HEK293 (cell line): ENCODE measurements at regions not wholly inside any gene's neighbourhood (a gene's known extent, or its start where the extent isn't known, plus 50 kb on each side); places are given as distances from the start of the nearest gene placed in this dataset.

Experiments used
- CTCF ChIA-PET: fragments of 350-600 bp; formaldehyde crosslinking; extraction: SDS; loops from one replicate; lab custom pipeline; 2021; ENCODE audit warnings: antibody characterized with exemption; lab: Yijun Ruan, JAX
- POLR2A ChIA-PET: fragments of 300-600 bp; formaldehyde crosslinking; extraction: SDS; loops from one replicate; lab custom pipeline; 2020; ENCODE audit warnings: antibody characterized with exemption, inconsistent platforms; lab: Yijun Ruan, JAX
- H3K27ac ChIP-seq: fragments of 200-500 bp; sonication (Bioruptor generic); 2 replicates; pipeline ENCODE4 v1.5.1; 2014; ENCODE audit warnings: low read depth, low read length, control low read depth, inconsistent platforms; ENCODE audit errors: extremely low read depth
- H3K36me3 ChIP-seq, 2 experiments: fragments of 200-500 bp in 1 of 2; sonication (Bioruptor generic) in 1 of 2; 1 replicate in 1 of 2; 2 replicates in 1 of 2; pipeline ENCODE4 v1.5.1; 2014 to 2017; ENCODE audit warnings: inconsistent platforms in 2 of 2, low read length in 2 of 2; ENCODE audit not compliant: control insufficient read depth in 2 of 2, insufficient read depth in 1 of 2
- H3K4me1 ChIP-seq: fragments of 200-500 bp; sonication (Bioruptor generic); 2 replicates; pipeline ENCODE4 v1.5.1; 2014; ENCODE audit warnings: mild to moderate bottlenecking, low read length, inconsistent platforms; ENCODE audit not compliant: control insufficient read depth, insufficient read depth
- H3K4me3 ChIP-seq: 2 replicates; pipeline ENCODE4 v1.5.1; 2011; ENCODE audit warnings: low read depth, mild to moderate bottlenecking, control low read depth, low read length, moderate library complexity
- H3K9me3 ChIP-seq: fragments of 200-500 bp; sonication (Bioruptor generic); 2 replicates; pipeline ENCODE4 v1.5.1; 2014; ENCODE audit warnings: low read depth, low read length, inconsistent platforms; ENCODE audit not compliant: control insufficient read depth, insufficient read depth
- KLF1 ChIP-seq: fragments of 450-650 bp; formaldehyde crosslinking; IDR thresholded peaks from 2 replicates; pipeline ENCODE4 v1.5.1; 2016; ENCODE audit warnings: missing biosample characterization, missing genetic modification characterization
- KLF9 ChIP-seq: fragments of 450-650 bp; formaldehyde crosslinking; IDR thresholded peaks from 2 replicates; pipeline ENCODE4 v1.5.1; 2016; ENCODE audit warnings: missing biosample characterization, missing genetic modification characterization, low read depth
- PRDM1 ChIP-seq: fragments of 450-650 bp; formaldehyde crosslinking; IDR thresholded peaks from 2 replicates; pipeline ENCODE4; 2016; ENCODE audit warnings: missing biosample characterization, missing genetic modification characterization
- YY1 ChIP-seq: fragments of 450-650 bp; formaldehyde crosslinking; IDR thresholded peaks from 2 replicates; pipeline ENCODE4 v1.5.1; 2018; ENCODE audit warnings: missing biosample characterization, missing genetic modification characterization
- ZNF121 ChIP-seq: fragments of 450-650 bp; formaldehyde crosslinking; IDR thresholded peaks from 2 replicates; pipeline ENCODE4 v1.5.1; 2016; ENCODE audit warnings: missing biosample characterization, missing genetic modification characterization
- ZNF132 ChIP-seq: fragments of 450-650 bp; formaldehyde crosslinking; IDR thresholded peaks from 2 replicates; pipeline ENCODE4 v1.5.1; 2017; ENCODE audit warnings: missing biosample characterization, missing genetic modification characterization, borderline replicate concordance
- ZNF223 ChIP-seq: fragments of 450-650 bp; formaldehyde crosslinking; IDR thresholded peaks from 2 replicates; pipeline ENCODE4 v1.5.1; 2016; ENCODE audit warnings: missing biosample characterization, missing genetic modification characterization
- ZNF354C ChIP-seq: fragments of 450-650 bp; formaldehyde crosslinking; IDR thresholded peaks from 2 replicates; pipeline ENCODE4 v1.5.1; 2016; ENCODE audit warnings: missing biosample characterization, missing genetic modification characterization, low read depth, borderline replicate concordance
- ZNF394 ChIP-seq: fragments of 450-650 bp; formaldehyde crosslinking; IDR thresholded peaks from 2 replicates; pipeline ENCODE4 v1.5.1; 2016; ENCODE audit warnings: missing biosample characterization, missing genetic modification characterization, mild to moderate bottlenecking, moderate library complexity, borderline replicate concordance
- ZNF423 ChIP-seq: fragments of 450-650 bp; formaldehyde crosslinking; IDR thresholded peaks from 2 replicates; pipeline ENCODE4 v1.5.1; 2016; ENCODE audit warnings: missing biosample characterization, missing genetic modification characterization
- ZNF560 ChIP-seq: fragments of 450-650 bp; formaldehyde crosslinking; IDR thresholded peaks from 2 replicates; pipeline ENCODE4 v1.5.1; 2017; ENCODE audit warnings: missing biosample characterization, missing genetic modification characterization, borderline replicate concordance
- ZNF654 ChIP-seq: fragments of 450-650 bp; formaldehyde crosslinking; IDR thresholded peaks from 2 replicates; pipeline ENCODE4 v1.5.1; 2016; ENCODE audit warnings: low read depth, missing biosample characterization, missing genetic modification characterization
- ZNF670 ChIP-seq: fragments of 450-650 bp; formaldehyde crosslinking; IDR thresholded peaks from 2 replicates; pipeline ENCODE4 v1.5.1; 2016; ENCODE audit warnings: missing biosample characterization, missing genetic modification characterization, low read depth
- TF ChIP-seq, protein P1 (sequence below): fragments of 450-650 bp; formaldehyde crosslinking; IDR thresholded peaks from 2 replicates; pipeline ENCODE4 v1.5.1; 2017; ENCODE audit warnings: missing biosample characterization, missing genetic modification characterization
- TF ChIP-seq, protein P2 (sequence below): fragments of 450-650 bp; formaldehyde crosslinking; IDR thresholded peaks from 2 replicates; pipeline ENCODE4 v1.5.1; 2016; ENCODE audit warnings: missing biosample characterization, missing genetic modification characterization
- TF ChIP-seq, protein P3 (sequence below): fragments of 450-650 bp; formaldehyde crosslinking; IDR thresholded peaks from 2 replicates; pipeline ENCODE4 v1.5.1; 2016; ENCODE audit warnings: missing biosample characterization, missing genetic modification characterization
- TF ChIP-seq, protein P4 (sequence below): fragments of 450-650 bp; formaldehyde crosslinking; IDR thresholded peaks from 2 replicates; pipeline ENCODE4 v1.5.1; 2016; ENCODE audit warnings: missing biosample characterization, missing genetic modification characterization, borderline replicate concordance

DNA sequence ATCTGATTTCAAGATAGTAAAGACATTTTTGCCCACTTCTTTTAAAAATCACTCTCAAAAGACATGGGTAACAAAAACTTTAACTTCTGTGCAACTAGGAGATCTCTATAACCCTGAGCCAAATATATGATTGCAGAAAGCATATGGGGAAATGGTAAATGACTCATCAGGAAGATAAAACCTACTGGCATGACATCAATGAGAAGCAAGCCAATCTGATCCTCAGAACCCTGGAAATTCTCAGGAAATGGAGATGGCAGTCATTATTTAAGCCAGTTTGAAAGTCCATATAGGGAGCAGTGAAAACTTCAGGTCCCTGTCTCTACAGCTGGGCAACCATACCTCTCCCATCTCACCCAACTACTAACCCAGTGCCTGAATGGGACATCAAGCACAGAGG lies 249.7 kb upstream of the NREP start:
- POLR2A ChIA-PET = no interaction called here
- TF ChIP-seq, protein P1, sequence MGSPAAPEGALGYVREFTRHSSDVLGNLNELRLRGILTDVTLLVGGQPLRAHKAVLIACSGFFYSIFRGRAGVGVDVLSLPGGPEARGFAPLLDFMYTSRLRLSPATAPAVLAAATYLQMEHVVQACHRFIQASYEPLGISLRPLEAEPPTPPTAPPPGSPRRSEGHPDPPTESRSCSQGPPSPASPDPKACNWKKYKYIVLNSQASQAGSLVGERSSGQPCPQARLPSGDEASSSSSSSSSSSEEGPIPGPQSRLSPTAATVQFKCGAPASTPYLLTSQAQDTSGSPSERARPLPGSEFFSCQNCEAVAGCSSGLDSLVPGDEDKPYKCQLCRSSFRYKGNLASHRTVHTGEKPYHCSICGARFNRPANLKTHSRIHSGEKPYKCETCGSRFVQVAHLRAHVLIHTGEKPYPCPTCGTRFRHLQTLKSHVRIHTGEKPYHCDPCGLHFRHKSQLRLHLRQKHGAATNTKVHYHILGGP (tag by site-specific recombination) = no peak
- TF ChIP-seq ZNF394 (tag by site-specific recombination) (no peak), ZNF560 (no peak), ZNF121 (tag by site-specific recombination) (no peak), ZNF354C (tag by site-specific recombination) (no peak), KLF1 (tag by site-specific recombination) (no peak), ZNF132 (tag by site-specific recombination) (no peak)
- TF ChIP-seq, protein P2, sequence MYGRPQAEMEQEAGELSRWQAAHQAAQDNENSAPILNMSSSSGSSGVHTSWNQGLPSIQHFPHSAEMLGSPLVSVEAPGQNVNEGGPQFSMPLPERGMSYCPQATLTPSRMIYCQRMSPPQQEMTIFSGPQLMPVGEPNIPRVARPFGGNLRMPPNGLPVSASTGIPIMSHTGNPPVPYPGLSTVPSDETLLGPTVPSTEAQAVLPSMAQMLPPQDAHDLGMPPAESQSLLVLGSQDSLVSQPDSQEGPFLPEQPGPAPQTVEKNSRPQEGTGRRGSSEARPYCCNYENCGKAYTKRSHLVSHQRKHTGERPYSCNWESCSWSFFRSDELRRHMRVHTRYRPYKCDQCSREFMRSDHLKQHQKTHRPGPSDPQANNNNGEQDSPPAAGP (tag by site-specific recombination) = no peak
- TF ChIP-seq, protein P3, sequence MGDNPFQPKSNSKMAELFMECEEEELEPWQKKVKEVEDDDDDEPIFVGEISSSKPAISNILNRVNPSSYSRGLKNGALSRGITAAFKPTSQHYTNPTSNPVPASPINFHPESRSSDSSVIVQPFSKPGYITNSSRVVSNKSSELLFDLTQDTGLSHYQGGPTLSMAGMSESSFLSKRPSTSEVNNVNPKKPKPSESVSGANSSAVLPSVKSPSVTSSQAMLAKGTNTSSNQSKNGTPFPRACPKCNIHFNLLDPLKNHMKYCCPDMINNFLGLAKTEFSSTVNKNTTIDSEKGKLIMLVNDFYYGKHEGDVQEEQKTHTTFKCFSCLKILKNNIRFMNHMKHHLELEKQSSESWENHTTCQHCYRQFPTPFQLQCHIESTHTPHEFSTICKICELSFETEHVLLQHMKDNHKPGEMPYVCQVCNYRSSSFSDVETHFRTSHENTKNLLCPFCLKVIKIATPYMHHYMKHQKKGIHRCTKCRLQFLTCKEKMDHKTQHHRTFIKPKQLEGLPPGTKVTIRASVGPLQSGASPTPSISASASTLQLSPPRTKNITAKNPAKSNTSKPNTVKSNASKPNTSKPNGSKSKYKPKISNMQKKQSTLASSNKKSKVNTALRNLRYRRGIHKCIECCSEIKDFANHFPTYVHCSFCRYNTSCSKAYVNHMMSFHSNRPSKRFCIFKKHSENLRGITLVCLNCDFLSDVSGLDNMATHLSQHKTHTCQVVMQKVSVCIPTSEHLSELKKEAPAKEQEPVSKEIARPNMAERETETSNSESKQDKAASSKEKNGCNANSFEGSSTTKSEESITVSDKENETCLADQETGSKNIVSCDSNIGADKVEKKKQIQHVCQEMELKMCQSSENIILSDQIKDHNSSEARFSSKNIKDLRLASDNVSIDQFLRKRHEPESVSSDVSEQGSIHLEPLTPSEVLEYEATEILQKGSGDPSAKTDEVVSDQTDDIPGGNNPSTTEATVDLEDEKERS (tag by site-specific recombination) = no peak
- TF ChIP-seq, protein P4, sequence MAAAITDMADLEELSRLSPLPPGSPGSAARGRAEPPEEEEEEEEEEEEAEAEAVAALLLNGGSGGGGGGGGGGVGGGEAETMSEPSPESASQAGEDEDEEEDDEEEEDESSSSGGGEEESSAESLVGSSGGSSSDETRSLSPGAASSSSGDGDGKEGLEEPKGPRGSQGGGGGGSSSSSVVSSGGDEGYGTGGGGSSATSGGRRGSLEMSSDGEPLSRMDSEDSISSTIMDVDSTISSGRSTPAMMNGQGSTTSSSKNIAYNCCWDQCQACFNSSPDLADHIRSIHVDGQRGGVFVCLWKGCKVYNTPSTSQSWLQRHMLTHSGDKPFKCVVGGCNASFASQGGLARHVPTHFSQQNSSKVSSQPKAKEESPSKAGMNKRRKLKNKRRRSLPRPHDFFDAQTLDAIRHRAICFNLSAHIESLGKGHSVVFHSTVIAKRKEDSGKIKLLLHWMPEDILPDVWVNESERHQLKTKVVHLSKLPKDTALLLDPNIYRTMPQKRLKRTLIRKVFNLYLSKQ (tag by site-specific recombination) = no peak
- Histone ChIP-seq H3K9me3 (no peaks in the 10 kb centered on the region; the same call in 1 of the 2 replicates), H3K27ac (no peak overlapping the region), H3K4me3 (no peak overlapping the region), H3K36me3 (no peaks in the 10 kb centered on the region), H3K4me1 (0 out of 2 replicates have a peak, but pooled peaks cover under 1% of the 10 kb centered on the region)
- CTCF ChIA-PET = no interaction called here

DNA sequence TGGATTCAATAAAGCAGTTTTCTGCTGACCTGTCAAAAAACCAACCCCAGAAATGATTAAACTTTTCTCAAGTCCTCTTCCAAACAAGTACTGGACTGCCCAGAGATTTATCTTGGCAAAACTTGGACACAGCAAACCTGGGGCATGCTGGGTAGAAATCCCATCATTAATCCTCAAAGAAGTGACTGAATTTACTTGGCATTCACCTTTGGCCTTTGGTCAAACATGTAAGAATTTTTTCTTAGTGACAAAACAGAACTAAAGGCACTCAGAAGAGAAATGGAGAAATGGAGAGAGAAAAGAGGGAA lies 248.6 kb upstream of the NREP start:
- H3K4me1 ChIP-seq = no peaks in the 10 kb centered on the region
- no peaks in the 10 kb centered on the region for H3K36me3 ChIP-seq
- no peak overlapping the region for H3K27ac ChIP-seq
- ChIA-PET POLR2A (no interaction called here), CTCF (no interaction called here)
- H3K9me3 ChIP-seq = no peaks in the 10 kb centered on the region; the same call in 1 of the 2 replicates
- H3K4me3 ChIP-seq = no peak overlapping the region
- TF ChIP-seq PRDM1 (tag by site-specific recombination) = no peak
- no peak for TF ChIP-seq ZNF223 (tag by site-specific recombination)
- TF ChIP-seq YY1 (tag by site-specific recombination) = no peak
- TF ChIP-seq ZNF654 (tag by site-specific recombination) = no peak
- TF ChIP-seq ZNF423 (tag by site-specific recombination) = no peak
- no peak for TF ChIP-seq KLF9 (tag by site-specific recombination)
- no peak for TF ChIP-seq ZNF670 (tag by site-specific recombination)
